ENCODE measurements at regions not wholly inside any gene's neighbourhood (a gene's known extent, or its start where the extent isn't known, plus 50 kb on each side); places are given as distances from the start of the nearest gene placed in this dataset.

DNA sequence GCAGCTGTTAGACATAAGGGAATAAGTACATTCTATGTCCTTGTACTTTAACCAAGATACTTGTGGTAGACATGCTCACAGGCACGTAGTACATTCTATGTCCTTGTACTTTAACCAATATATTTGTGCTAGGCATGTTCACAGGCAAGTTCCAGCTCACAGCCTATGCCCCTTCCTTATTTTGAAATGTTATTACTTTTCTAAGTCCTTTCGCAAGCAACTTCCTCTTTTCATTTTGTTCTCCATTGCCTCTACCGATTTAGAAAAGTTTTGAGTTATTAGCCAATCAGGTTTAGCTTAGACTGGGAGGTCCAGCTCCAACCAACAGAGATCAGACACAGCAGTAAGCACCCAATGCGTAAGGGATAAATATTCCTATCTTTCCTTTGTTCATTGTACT lies 60.1 kb upstream of the NUDT7 start:
- DNase-seq (ENCODE audit: low spot score) = no peak

DNA sequence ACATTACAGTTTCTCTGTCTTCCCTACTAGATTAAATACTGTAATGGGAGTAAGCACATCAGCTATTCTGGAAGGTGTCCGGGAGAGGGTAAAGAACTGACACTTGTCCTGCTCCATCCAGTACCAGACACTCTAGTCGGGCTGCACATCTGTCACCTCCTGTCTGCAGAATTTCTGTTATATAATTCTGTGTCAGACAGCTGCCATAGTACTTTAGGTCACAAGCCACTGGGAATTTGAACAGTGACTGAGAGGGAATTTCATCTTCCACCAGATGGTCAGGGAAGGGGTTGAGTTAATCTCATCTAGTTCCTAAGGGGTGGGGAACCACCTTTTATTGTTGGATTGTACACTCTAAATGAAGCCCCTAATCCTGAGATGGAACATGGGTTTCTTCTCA lies 58.6 kb upstream of the NUDT7 start:
- no peak for DNase-seq (ENCODE audit: low spot score)

DNA sequence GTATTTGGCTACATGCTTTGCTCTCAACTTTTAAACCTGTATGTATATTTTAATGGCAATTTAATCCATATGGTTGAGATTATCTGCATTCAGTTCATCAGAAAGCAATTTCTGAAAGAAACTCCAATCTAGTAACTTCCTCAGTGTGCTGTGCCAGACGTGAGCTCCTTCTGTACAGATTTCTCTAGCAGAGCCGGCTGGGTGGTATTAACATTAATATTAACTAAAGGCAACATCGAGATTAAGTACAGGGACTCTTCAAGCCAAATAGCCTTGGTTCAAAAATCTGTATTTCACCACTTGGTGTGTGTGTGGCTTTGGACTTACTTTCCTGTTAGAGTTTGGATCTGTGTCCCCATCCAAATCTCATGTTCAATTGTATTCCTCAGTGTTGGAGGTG lies 55.5 kb upstream of the NUDT7 start:
- DNase-seq (ENCODE audit: low spot score) = no peak

DNA sequence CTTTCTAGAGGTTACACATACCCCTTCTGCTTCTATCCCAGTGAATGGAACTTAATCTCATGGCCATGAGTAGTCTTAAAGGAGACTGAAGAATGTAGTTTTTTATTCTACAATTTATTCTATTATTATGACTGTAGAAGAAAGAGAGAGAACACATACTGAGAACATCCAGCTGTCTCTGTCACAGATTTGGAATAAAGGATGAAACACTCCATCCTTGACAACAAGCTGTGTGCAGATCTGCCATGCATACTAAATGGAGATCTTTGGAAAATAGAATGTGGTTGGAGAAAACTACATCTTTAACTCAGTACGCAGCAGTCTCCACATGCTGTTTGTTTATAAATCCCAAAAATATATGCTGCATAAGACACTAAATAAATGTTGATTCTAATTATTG lies 54.1 kb upstream of the NUDT7 start:
- DNase-seq (ENCODE audit: low spot score) = no peak

DNA sequence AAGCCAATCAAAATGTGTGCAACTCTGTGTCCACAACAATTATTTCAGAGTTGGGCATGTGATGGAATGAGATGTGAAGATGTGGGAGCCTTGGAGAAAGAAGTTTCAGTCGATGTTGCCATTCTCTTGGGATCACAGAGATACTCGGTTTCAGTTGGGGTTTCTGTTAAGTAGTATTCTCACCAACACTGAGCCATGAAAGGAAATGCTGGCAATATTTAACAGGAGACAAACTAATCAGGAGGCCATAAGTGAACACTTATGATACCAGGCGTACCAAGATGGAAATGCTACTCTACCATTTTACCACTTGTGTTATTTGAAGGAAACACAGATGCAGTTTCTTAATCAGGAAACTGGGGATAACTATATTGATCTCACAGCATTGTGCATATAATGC lies 53.3 kb upstream of the NUDT7 start:
- no peak for DNase-seq (ENCODE audit: low spot score)
